GM12892 (cell line): ENCODE measurements at regions not wholly inside any gene's neighbourhood (a gene's known extent, or its start where the extent isn't known, plus 50 kb on each side); places are given as distances from the start of the nearest gene placed in this dataset.

Experiments
- DNase-seq: peaks from one replicate; pipeline ENCODE4 v3.0.0; 2011; ENCODE audit not compliant: insufficient read length
- FAIRE-seq: peaks from 2 replicates; lab custom pipeline; 2011; peaks lifted over from hg19 to GRCh38; lab: Jason Lieb, UNC
- POLR2A ChIP-seq: IDR thresholded peaks from 2 replicates; pipeline ENCODE4 v1.6.1; 2011; ENCODE audit warnings: low read depth, low read length, control low read depth
- POLR2AphosphoS5 ChIP-seq: IDR thresholded peaks from 2 replicates; pipeline ENCODE4 v1.6.1; 2011; ENCODE audit warnings: low read depth, low read length, control low read depth
- TAF1 ChIP-seq: IDR thresholded peaks from 2 replicates; pipeline ENCODE4 v1.6.1; 2011; ENCODE audit warnings: low read depth, mild to moderate bottlenecking, control low read depth, low read length, borderline replicate concordance

GRCh38 chr2:187922846-187923245, 368.6 kb upstream of the TFPI start:
- DNase-seq (no peak), FAIRE-seq (no peak)
- TF ChIP-seq POLR2A: no peak
- TF ChIP-seq TAF1: no peak
- no peak for TF ChIP-seq POLR2AphosphoS5

DNA sequence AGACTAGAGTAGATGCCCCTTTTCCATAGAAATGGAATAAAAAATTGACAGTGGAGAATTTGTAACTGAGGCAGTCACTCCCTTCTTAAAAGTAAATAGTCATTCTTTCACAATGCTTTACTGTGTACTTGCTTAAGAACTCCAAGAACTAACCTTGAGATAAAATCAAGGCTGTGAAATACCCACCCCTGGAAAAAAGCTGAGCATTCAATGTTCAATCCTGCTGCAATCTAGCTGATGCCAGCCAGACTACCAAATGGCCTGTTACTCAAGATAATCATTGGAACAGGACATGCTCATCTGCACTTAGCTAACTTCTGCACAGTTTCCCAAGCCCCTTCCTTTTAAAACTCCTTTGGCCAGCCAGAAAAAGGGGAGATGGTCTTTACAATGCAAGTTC, 367.4 kb upstream of the GULP1 start:
- TF ChIP-seq POLR2AphosphoS5 (no peak), TAF1 (no peak), POLR2A (no peak)
- FAIRE-seq (no peak), DNase-seq (no peak)

DNA sequence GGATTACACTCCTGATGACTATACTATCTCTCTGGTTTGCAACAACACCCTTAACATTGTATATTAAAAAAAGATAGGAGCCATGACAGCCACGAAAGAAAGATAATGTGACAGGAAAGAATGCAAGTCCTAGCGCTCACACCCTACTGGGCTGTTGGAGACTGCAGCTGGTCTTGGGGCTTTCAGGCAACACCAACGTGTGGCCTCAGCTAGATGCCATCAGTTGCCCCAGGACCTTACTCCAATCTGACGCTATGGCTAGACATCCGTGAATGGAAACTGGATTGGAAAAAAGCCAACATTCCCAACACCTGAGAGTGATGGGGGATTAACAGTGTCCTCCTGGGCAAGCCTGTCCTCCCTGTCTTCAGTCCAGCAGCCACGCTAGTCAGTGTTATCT, 357.4 kb upstream of the GULP1 start:
- TF ChIP-seq POLR2A: no peak
- no peak for DNase-seq
- no peak for FAIRE-seq

DNA sequence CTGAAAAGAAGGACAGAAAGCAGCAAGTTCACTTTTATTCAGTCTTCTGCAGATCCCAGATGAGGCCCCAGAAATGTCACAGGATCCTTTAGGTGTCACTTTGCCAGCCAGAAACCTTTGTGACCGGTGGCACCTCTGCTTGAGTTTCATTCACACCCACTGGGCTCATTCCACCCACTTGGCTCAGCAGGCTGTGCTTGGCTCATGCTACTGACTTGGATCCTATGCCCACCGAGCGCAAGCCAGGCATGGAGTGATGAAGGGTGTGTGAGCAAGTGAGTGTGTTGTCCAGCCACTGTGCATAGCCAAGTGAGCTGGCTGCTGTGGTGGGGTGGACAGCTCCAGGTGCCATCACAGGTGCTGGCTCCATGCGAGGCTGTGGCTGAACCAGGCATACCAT, 357.0 kb upstream of the GULP1 start:
- DNase-seq (no peak), FAIRE-seq (no peak)
- TF ChIP-seq TAF1 (no peak), POLR2A (no peak), POLR2AphosphoS5 (no peak)

DNA sequence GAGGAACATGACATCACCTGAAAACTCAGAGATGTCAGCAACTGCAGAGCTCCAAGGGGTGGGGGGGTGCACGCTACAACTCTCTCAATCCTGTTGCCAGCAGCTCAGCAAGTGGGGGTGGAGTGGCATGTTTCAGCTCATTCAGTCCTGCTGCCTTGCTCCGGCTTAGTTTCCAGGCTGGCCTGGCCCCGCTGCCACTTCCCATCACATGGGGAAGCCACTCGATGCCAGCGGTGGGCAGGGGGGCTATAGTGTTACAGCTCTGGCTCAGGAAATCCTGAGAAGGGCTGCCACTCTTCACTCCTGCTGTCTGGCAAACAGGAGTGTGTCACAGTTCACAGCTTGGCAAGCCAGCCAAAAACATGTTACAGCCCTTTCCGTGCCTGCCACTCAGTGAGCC, 356.5 kb upstream of the GULP1 start:
- FAIRE-seq (no peak), DNase-seq (no peak)
- TF ChIP-seq POLR2AphosphoS5: no peak

GRCh38 chr2:187936228-187936627, 355.4 kb upstream of the GULP1 start:
- FAIRE-seq (no peak), DNase-seq (no peak)
- TF ChIP-seq TAF1: no peak
- TF ChIP-seq POLR2AphosphoS5: no peak
- no peak for TF ChIP-seq POLR2A

DNA sequence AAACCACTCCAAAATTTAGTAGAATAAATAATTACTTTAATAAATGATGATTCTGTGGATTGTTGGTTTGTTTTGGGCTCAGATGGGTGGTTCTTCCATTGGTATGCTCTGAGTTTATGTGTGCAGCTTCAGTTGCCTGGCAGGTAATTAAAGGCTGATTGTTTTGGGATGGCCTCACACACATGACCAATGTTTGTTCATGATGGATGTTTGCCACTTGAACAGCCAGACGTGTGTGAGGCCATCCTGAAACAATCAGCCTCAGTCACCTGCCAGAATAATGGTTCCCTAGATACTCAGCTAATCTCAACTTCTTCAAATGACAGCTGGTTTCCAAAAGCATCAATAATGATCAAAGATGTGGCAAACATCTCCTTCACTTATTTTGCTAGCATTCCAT, 352.5 kb upstream of the GULP1 start:
- no peak for FAIRE-seq
- no peak for DNase-seq
- TF ChIP-seq POLR2A: no peak
- no peak for TF ChIP-seq TAF1
- TF ChIP-seq POLR2AphosphoS5: no peak

DNA sequence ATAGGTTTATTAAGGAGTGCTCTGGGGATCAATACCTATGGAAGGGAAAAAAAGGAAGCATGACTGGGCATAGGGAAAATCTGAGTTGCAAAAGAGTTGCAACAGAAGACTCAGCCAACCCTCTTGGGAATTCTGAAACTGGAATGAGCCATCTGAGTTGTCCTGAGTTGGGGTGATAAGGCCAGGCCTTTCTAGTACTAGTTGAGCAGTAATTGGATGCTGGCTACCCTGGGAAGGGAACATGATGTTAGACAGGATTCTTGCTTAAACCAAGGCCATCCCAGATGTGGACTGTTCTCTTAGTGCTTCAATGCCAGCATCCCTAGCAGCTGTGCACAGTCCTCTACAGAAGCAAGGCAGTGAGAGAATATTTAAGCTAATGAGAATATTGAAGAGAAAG, 348.8 kb upstream of the GULP1 start:
- TF ChIP-seq TAF1: no peak
- no peak for TF ChIP-seq POLR2AphosphoS5
- TF ChIP-seq POLR2A: no peak
- FAIRE-seq (no peak), DNase-seq (no peak)

DNA sequence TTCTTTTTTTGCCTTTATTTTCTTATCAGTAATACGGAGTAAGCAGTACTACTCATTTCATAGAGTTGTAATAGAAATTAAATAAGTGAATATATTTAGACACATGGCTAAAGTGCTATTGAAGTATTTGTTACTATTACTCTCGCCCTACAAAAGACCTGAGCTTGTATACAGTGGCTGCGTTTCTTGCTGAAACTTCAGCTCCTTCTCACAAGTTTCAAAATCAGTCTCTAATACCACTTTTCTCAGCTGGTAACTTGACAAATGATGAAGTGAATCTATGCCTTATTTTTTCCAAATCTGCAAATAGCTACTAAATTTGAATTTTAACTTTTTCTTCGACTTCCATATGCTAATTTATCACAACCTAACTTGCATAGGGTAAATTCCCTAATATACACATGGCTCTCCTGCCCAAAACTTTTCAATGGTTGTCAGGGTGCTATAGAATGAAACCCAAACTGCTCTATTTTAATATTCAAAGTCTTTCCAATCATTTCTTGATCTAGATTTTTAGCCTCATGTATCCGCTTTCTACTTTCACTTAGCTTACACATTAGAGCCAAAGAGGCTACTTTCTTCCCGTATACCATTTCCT, 347.8 kb upstream of the GULP1 start:
- no peak for FAIRE-seq

GRCh38 chr2:187949859-187950258, 341.8 kb upstream of the GULP1 start:
- DNase-seq: no peak
- TF ChIP-seq TAF1 (no peak), POLR2AphosphoS5 (no peak), POLR2A (no peak)
- FAIRE-seq: no peak

More for the DNA sequence above, 347.8 kb upstream of the GULP1 start:
- no peak for TF ChIP-seq POLR2A
- no peak for TF ChIP-seq TAF1
- no peak for TF ChIP-seq POLR2AphosphoS5
- DNase-seq: no peak

- FAIRE-seq (no peak), DNase-seq (no peak)
- TF ChIP-seq TAF1 (no peak), POLR2A (no peak)
Measured at GRCh38 chr2:187951470-187952218, 340.0 kb upstream of the GULP1 start.

GRCh38 chr2:187956906-187957534, 334.7 kb upstream of the GULP1 start:
- no peak for DNase-seq
- TF ChIP-seq POLR2A: no peak
- no peak for TF ChIP-seq POLR2AphosphoS5
- no peak for TF ChIP-seq TAF1
- FAIRE-seq: no peak
